Spleen (tissue), 11 donors: ENCODE measurements at regions not wholly inside any gene's neighbourhood (a gene's known extent, or its start where the extent isn't known, plus 50 kb on each side); places are given as distances from the start of the nearest gene placed in this dataset.
A peak's percentile ranks its signal among the peaks of the same experiment; 100 is the strongest.

Experiments
- DNase-seq: peaks from one replicate; pipeline ENCODE4 v3.0.0-alpha.2; 2020
- H3K27ac ChIP-seq, 8 donors: fragments of 200-600 bp; sonication (generic) in 7 of 8; 1 replicate in 4 of 8; 2 replicates in 4 of 8; pipeline versions ENCODE4 v1.5.0 to v1.8.0; 2016 to 2021; ENCODE audit warnings: inconsistent platforms in 4 of 8, mild to moderate bottlenecking in 4 of 8, moderate library complexity in 1 of 8
- H3K27me3 ChIP-seq, 7 donors: fragments of 200-600 bp; sonication (generic) in 6 of 7; replicated peaks in 1 of 7; 1 replicate in 4 of 7; 2 replicates in 3 of 7; pipeline versions ENCODE4 v1.5.0 to v1.8.0; 2016 to 2021; ENCODE audit warnings: inconsistent platforms in 3 of 7, mild to moderate bottlenecking in 1 of 7
- H3K36me3 ChIP-seq, 6 donors: fragments of 200-600 bp; sonication (generic) in 5 of 6; 1 replicate in 4 of 6; 2 replicates in 2 of 6; pipeline versions ENCODE4 v1.5.0 to v1.8.0; 2016 to 2021; ENCODE audit warnings: inconsistent platforms in 2 of 6
- H3K4me1 ChIP-seq, 6 donors: fragments of 200-600 bp; sonication (generic) in 5 of 6; 1 replicate in 3 of 6; 2 replicates in 3 of 6; pipeline versions ENCODE4 v1.5.0 to v1.8.0; 2016 to 2021; ENCODE audit warnings: inconsistent platforms in 3 of 6
- H3K4me3 ChIP-seq, 8 donors: fragments of 200-600 bp; sonication (generic) in 7 of 8; 1 replicate in 4 of 8; 2 replicates in 4 of 8; pipeline versions ENCODE4 v1.5.0 to v1.8.0; 2016 to 2021; ENCODE audit warnings: inconsistent platforms in 4 of 8, mild to moderate bottlenecking in 4 of 8, moderate library complexity in 2 of 8
- H3K9me3 ChIP-seq, 8 donors: fragments of 200-600 bp; sonication (generic) in 7 of 8; 1 replicate in 4 of 8; 2 replicates in 4 of 8; pipeline versions ENCODE4 v1.5.0 to v1.8.0; 2016 to 2021; ENCODE audit warnings: inconsistent platforms in 4 of 8
- CTCF ChIP-seq, 11 experiments: fragments of 200-600 bp in 7 of 11; fragments of 450-650 bp in 4 of 11; sonication (generic) in 4 of 11; IDR thresholded peaks in 8 of 11; conservative IDR thresholded peaks in 3 of 11; 1 replicate in 7 of 11; 2 replicates in 4 of 11; pipeline versions ENCODE4 v1.4.0 to v1.8.0; 2016 to 2021; ENCODE audit warnings: antibody characterized with exemption in 11 of 11, inconsistent platforms in 4 of 11, mild to moderate bottlenecking in 1 of 11
- POLR2A ChIP-seq, 3 donors: fragments of 450-650 bp; IDR thresholded peaks; one replicate each; pipeline ENCODE4 v1.5.1; 2017; ENCODE audit warnings: antibody characterized with exemption in 3 of 3, mild to moderate bottlenecking in 1 of 3
- POLR2AphosphoS5 ChIP-seq, 3 donors: sonication (generic); formaldehyde crosslinking; IDR thresholded peaks; one replicate each; pipeline ENCODE4 v1.5.1; 2017; ENCODE audit warnings: antibody characterized with exemption in 3 of 3
- whole genome bisulfite sequencing, 5 donors: extraction: QIAGEN DNeasy Blood & Tissue Kit in 3 of 5; methylation state at CpG; one replicate each; pipeline versions ENCODE4 v1.1.5 to v1.1.7; 2013 to 2018; 5-methylcytosine and 5-hydroxymethylcytosine counted together
- intact Hi-C: fragments of 100-400 bp; cut with DNase I; formaldehyde crosslinking; loops from one replicate; pipeline ENCODE4 v1.15.0; 2023; ENCODE audit warnings: low total_unique reads
- donor health status: healthy with polysubstance abuse.
- donor health status: DM: no; HTN: no; CAD: no; lungs with moderate emphysema.
- donor health status: DM: no; HTN: no; CAD: no.
- donor health status: Bipolar disorder and iron deficiency.
- donor health status: healthy.
- donor health status: DM: no; HTN: no; CAD: no.
- donor health status: DM: yes; HTN: yes; CAD: no.

DNA sequence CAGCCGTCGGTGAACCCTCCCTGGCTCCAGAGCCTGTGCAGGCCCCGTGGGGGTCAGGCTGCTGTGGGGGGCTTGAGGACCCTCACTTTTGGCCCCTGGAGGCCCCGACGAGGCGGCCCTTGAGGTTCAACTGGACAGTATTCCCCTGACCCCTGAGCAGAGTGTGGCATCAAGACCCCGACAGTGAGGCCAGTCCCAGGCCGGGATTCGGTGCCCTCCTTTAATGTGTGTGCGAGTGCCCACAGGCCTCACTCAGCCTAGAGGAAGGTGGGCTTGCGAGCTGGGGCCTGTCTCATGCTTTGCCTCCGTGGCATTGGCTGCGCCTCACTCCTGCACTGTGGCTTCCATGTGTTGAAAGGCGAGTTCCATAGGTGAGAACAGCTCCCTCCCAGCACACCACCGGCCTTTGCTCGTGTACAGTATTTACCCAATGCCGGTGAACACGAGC lies 94.5 kb downstream of the METRNL start:
- Histone ChIP-seq H3K9me3 (no peaks in the 10 kb centered on the region), H3K27ac (no peak overlapping the region), H3K36me3 (no peaks in the 10 kb centered on the region), H3K4me1 (peaks cover 0 to 11% (median 4%) of the 10 kb centered on the region in 6 donors), H3K4me3 (no peak overlapping the region), H3K27me3 (peaks cover 0 to 17% (median 0%) of the 10 kb centered on the region in 7 donors)
- 91 to 97% (median 93%) methylated on average over 12 to 18 of the region's 18 CpGs for WGBS, 5 donors
- TF ChIP-seq POLR2AphosphoS5 (IDR thresholded peaks at IDR 0.05) (no peak), POLR2A (IDR thresholded peaks at IDR 0.05) (no peak), CTCF (IDR thresholded peaks at IDR 0.05 in 8 of 11, conservative IDR thresholded peaks at IDR 0.05 in 3 of 11) (no peak)
- peak; percentile 72 for DNase-seq
- intact Hi-C loops = no loop called here

DNA sequence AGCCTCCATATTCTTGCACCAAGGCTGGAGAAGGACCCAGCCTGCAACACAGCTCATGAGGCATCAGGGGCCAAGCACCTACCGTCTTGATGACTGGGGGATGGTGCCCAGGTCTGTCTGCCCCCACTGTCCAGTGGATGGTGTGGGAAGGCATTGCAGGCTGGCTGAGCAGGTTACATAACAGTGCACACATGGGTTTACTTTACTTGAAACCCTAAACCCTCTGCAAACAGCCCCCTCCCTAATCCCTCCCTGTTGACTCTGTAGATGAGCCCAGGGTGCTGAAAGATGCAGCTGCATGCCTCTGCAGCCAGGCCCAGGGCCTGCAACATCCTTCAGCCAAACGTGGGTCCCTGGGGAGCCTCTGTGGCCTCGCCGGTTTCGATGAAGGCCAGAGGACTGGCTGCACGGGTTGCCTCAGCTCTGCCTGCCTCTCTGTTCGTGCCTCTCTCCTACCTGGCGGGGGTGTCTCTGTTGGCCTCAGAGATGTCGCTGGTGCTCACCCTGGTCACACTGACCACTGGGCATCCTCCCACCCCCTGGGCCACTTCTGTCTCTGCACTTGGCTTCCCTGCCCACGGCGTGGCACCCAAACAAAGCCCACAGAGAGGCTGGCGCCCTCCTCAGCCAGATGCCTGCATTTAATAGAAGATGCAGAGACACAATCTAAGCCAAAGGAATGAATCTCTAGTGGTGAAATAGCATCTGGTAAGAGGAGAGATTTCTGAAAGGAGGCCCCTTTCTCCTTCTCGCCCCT lies 95.1 kb downstream of the METRNL start:
- Histone ChIP-seq H3K36me3 (no peaks in the 10 kb centered on the region), H3K27me3 (peaks cover 0 to 17% (median 0%) of the 10 kb centered on the region in 7 donors), H3K4me1 (peaks cover 0 to 11% (median 4%) of the 10 kb centered on the region in 6 donors), H3K9me3 (no peaks in the 10 kb centered on the region), H3K4me3 (no peak overlapping the region), H3K27ac (no peak overlapping the region)
- DNase-seq = peak; percentile 72
- WGBS, 5 donors = 40 to 69% (median 65%) methylated on average over 10 to 13 of the region's 13 CpGs
- intact Hi-C loops = no loop called here
- no peak for TF ChIP-seq CTCF (IDR thresholded peaks at IDR 0.05 in 8 of 11, conservative IDR thresholded peaks at IDR 0.05 in 3 of 11)
- no peak for TF ChIP-seq POLR2A (IDR thresholded peaks at IDR 0.05)
- TF ChIP-seq POLR2AphosphoS5 (IDR thresholded peaks at IDR 0.05) = no peak

DNA sequence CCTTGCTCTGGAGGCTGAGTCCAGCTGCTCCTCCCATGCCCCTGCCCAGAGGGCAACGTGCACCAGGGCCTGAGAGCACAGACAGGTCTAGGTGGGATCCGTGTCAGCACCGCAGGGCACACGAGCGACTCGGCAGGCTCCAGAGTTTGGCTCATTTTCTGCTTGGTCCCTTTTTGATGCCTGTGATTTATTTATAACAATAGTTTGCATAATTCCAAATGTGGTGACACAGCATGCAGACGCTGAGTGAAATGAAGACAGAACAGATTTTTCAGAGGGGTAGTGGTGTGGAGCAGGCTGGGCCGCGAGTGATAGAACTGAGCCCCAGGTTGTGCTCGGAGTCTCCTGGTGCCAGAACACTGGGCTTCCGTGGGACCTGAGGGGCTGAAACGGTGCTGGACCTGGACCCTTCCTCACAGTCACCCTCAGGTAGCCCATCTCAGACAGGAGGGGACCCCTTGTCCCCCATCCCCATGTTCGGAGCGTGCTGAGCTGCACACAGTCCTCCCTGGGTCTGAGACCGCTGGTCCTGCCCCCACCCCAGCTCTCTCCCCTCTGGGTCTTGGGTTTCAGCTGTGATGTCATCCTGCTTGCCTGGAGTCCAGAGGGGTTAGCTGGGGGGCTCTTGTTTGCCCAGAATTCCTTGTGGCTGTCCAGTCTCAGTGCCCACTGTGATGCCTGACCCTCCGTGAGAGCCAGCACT lies 95.9 kb downstream of the METRNL start:
- no peak for DNase-seq
- H3K9me3 ChIP-seq = no peaks in the 10 kb centered on the region
- peaks cover 0 to 13% (median 0%) of the 10 kb centered on the region in 7 donors for H3K27me3 ChIP-seq
- intact Hi-C loops = no loop called here
- H3K4me3 ChIP-seq = no peak overlapping the region
- H3K36me3 ChIP-seq = no peaks in the 10 kb centered on the region
- TF ChIP-seq CTCF (IDR thresholded peaks at IDR 0.05 in 8 of 11, conservative IDR thresholded peaks at IDR 0.05 in 3 of 11) (no peak), POLR2A (IDR thresholded peaks at IDR 0.05) (no peak), POLR2AphosphoS5 (IDR thresholded peaks at IDR 0.05) (no peak)
- no peak overlapping the region for H3K27ac ChIP-seq
- peaks cover 0 to 11% (median 4%) of the 10 kb centered on the region in 6 donors for H3K4me1 ChIP-seq
- WGBS, 5 donors = 75 to 87% (median 76%) methylated on average over 14 to 16 of the region's 16 CpGs
